Mesenchymal stem cell (in vitro differentiated cells and primary cell): ENCODE measurements at regions not wholly inside any gene's neighbourhood (a gene's known extent, or its start where the extent isn't known, plus 50 kb on each side); places are given as distances from the start of the nearest gene placed in this dataset.
A peak's percentile ranks its signal among the peaks of the same experiment; 100 is the strongest.

Experiments used
- DNase-seq: peaks from one replicate; pipeline ENCODE4 v3.0.0-alpha.2; 2013
- H2AFZ ChIP-seq: one replicate; pipeline ENCODE4 v1.6.1; 2013; ENCODE audit warnings: low read depth, mild to moderate bottlenecking, control low read depth, inconsistent platforms, low read length, moderate library complexity
- H2AK5ac ChIP-seq: 2 replicates; pipeline ENCODE4 v1.6.1; 2013; ENCODE audit warnings: low read length, moderate library complexity, mild to moderate bottlenecking, inconsistent platforms; ENCODE audit not compliant: severe bottlenecking
- H2BK120ac ChIP-seq: one replicate; pipeline ENCODE4 v1.6.1; 2013; ENCODE audit warnings: low read depth, mild to moderate bottlenecking, inconsistent platforms, low read length, moderate library complexity
- H2BK12ac ChIP-seq, 2 experiments: one replicate each; pipeline ENCODE4 v1.6.1; 2013; ENCODE audit warnings: inconsistent platforms in 2 of 2, low read length in 2 of 2, mild to moderate bottlenecking in 2 of 2, moderate library complexity in 2 of 2, control low read depth in 1 of 2
- H2BK15ac ChIP-seq: one replicate; pipeline ENCODE4 v1.6.1; 2013; ENCODE audit warnings: mild to moderate bottlenecking, low read depth, inconsistent platforms; ENCODE audit not compliant: poor library complexity, severe bottlenecking
- H2BK5ac ChIP-seq: 2 replicates; pipeline ENCODE4 v1.6.1; 2013; ENCODE audit warnings: low read depth, mild to moderate bottlenecking, low read length, control low read depth, inconsistent platforms; ENCODE audit not compliant: poor library complexity, severe bottlenecking
- H3K14ac ChIP-seq, 2 experiments: one replicate each; pipeline ENCODE4 v1.6.1; 2013; ENCODE audit warnings: inconsistent platforms in 2 of 2, low read length in 2 of 2, control low read depth in 1 of 2, mild to moderate bottlenecking in 1 of 2, moderate library complexity in 1 of 2
- H3K18ac ChIP-seq, 2 experiments: one replicate each; pipeline ENCODE4 v1.6.1; 2013; ENCODE audit warnings: inconsistent platforms in 2 of 2, low read length in 2 of 2, control low read depth in 1 of 2, low read depth in 1 of 2, mild to moderate bottlenecking in 1 of 2
- H3K23ac ChIP-seq, 2 experiments: one replicate each; pipeline ENCODE4 v1.6.1; 2013; ENCODE audit warnings: inconsistent platforms in 2 of 2, low read length in 2 of 2, mild to moderate bottlenecking in 2 of 2, moderate library complexity in 2 of 2, control low read depth in 1 of 2
- H3K27ac ChIP-seq: 2 replicates; pipeline ENCODE4 v1.5.1; 2013; ENCODE audit warnings: mild to moderate bottlenecking, moderate library complexity, low read length, control low read depth, inconsistent platforms; ENCODE audit not compliant: poor library complexity, severe bottlenecking
- H3K27me3 ChIP-seq, 2 experiments: 2 replicates each; pipeline versions ENCODE4 v1.6.1 to v1.7.0; 2013; ENCODE audit warnings: low read length in 2 of 2, mild to moderate bottlenecking in 2 of 2, moderate library complexity in 2 of 2, control low read depth in 1 of 2, inconsistent platforms in 1 of 2; ENCODE audit not compliant: control insufficient read depth in 1 of 2, insufficient read depth in 1 of 2
- H3K36me3 ChIP-seq, 2 experiments: 2 replicates each; pipeline versions ENCODE4 v1.6.1 to v1.7.0; 2013; ENCODE audit warnings: low read length in 2 of 2, control low read depth in 1 of 2, inconsistent platforms in 1 of 2, low read depth in 1 of 2, mild to moderate bottlenecking in 1 of 2; ENCODE audit not compliant: insufficient read depth in 2 of 2, control insufficient read depth in 1 of 2
- H3K4ac ChIP-seq, 2 experiments: one replicate each; pipeline ENCODE4 v1.6.1; 2013; ENCODE audit warnings: inconsistent platforms in 2 of 2, low read length in 2 of 2, mild to moderate bottlenecking in 2 of 2, moderate library complexity in 2 of 2, control low read depth in 1 of 2, low read depth in 1 of 2
- H3K4me1 ChIP-seq: 2 replicates; pipeline ENCODE4 v1.6.1; 2013; ENCODE audit warnings: low read depth, low read length, control low read depth; ENCODE audit not compliant: control insufficient read depth, insufficient read depth
- H3K4me2 ChIP-seq: 2 replicates; pipeline ENCODE4 v1.6.1; 2013; ENCODE audit warnings: low read length, mild to moderate bottlenecking, inconsistent platforms; ENCODE audit not compliant: poor library complexity, severe bottlenecking
- H3K4me3 ChIP-seq, 2 experiments: 2 replicates each; pipeline versions ENCODE4 v1.5.1 to v1.7.0; 2013; ENCODE audit warnings: low read length in 2 of 2, mild to moderate bottlenecking in 2 of 2, control low read depth in 1 of 2, low read depth in 1 of 2; ENCODE audit not compliant: insufficient read depth in 1 of 2
- H3K79me1 ChIP-seq: replicated peaks from 2 replicates; pipeline ENCODE4 v1.6.1; 2013; ENCODE audit warnings: mild to moderate bottlenecking, control low read depth, low read length, inconsistent platforms; ENCODE audit not compliant: poor library complexity, severe bottlenecking
- H3K9ac ChIP-seq: 2 replicates; pipeline ENCODE4 v1.7.0; 2013; ENCODE audit warnings: mild to moderate bottlenecking, low read length, moderate library complexity
- H3K9me3 ChIP-seq: 2 replicates; pipeline ENCODE4 v1.7.0; 2013; ENCODE audit warnings: mild to moderate bottlenecking, low read length; ENCODE audit not compliant: control insufficient read depth
- H4K8ac ChIP-seq: one replicate; pipeline ENCODE4 v1.6.1; 2013; ENCODE audit warnings: inconsistent platforms, mild to moderate bottlenecking, low read length, moderate library complexity
- H4K91ac ChIP-seq: one replicate; pipeline ENCODE4 v1.6.1; 2013; ENCODE audit warnings: mild to moderate bottlenecking, low read length, inconsistent platforms
- WGBS: methylation state at CpG from one replicate; pipeline ENCODE4 v1.1.7; 2013; ENCODE audit warnings: mixed read lengths; 5-methylcytosine and 5-hydroxymethylcytosine counted together

DNA sequence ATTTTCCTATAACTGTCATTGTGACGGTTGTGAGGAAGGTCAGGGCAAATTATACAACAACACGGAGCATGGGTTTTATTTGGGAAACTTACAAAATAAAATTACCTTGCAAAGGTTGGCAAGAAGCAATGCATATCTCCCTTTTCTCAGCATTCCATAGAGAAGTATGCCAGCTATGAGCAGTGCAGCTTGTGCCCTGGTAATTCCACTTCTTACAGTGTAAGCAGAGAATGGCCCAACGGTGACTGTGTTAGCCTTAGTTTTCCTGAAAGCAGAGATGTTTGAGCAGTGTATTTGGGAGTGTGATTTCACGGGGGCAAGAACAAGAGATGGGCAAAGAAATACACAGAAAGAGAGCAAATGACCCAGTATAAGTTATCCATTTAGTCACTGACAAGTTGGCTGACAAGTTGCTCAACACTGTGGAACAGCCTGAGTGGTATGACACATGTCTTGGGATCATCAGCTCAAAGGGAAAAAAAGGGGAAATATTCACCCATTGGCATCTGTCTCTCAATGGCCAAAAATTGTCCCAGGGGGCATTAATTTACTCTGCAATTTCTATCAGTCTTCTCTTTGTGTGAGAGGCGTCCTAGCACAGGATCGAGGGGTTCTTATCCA lies 210.9 kb upstream of the NRIP1 start:
- WGBS = 92% methylated on average over 6 of the region's 6 CpGs
- Histone ChIP-seq H3K4me3 (no peak overlapping the region), H3K4ac (no peak overlapping the region), H3K4me2 (no peak overlapping the region), H3K23ac (no peak overlapping the region), H3K9ac (no peak overlapping the region), H4K91ac (no peak overlapping the region), H2AK5ac (no peak overlapping the region), H2BK5ac (no peak overlapping the region), H2AFZ (no peak overlapping the region), H3K4me1 (no peaks in the 10 kb centered on the region), H3K36me3 (no peaks in the 10 kb centered on the region), H4K8ac (no peak overlapping the region), H3K27ac (no peak overlapping the region), H3K27me3 (no peaks in the 10 kb centered on the region), H2BK120ac (no peak overlapping the region), H2BK15ac (no peak overlapping the region), H3K18ac (no peak overlapping the region), H2BK12ac (no peak overlapping the region), H3K79me1 (no peaks in the 10 kb centered on the region), H3K14ac (no peak overlapping the region), H3K9me3 (no peaks in the 10 kb centered on the region)
- no peak for DNase-seq

GRCh38 chr21:15276243-15276642 lies 211.4 kb upstream of the NRIP1 start:
- Histone ChIP-seq H4K8ac (no peak overlapping the region), H2BK5ac (no peak overlapping the region)
- 91% methylated on average over 2 of the region's 2 CpGs for WGBS

GRCh38 chr21:15277466-15277865 lies 212.7 kb upstream of the NRIP1 start:
- Histone ChIP-seq H3K27me3 (no peaks in the 10 kb centered on the region), H4K8ac (no peak overlapping the region), H2BK120ac (no peak overlapping the region), H3K9ac (no peak overlapping the region), H3K4me1 (no peaks in the 10 kb centered on the region), H3K36me3 (no peaks in the 10 kb centered on the region), H2BK15ac (no peak overlapping the region), H2BK5ac (no peak overlapping the region), H2AK5ac (no peak overlapping the region), H3K4me2 (no peak overlapping the region), H3K4ac (no peak overlapping the region), H3K4me3 (no peak overlapping the region), H3K18ac (no peak overlapping the region), H3K9me3 (no peaks in the 10 kb centered on the region), H4K91ac (no peak overlapping the region), H3K79me1 (no peaks in the 10 kb centered on the region), H3K27ac (no peak overlapping the region), H2AFZ (no peak overlapping the region), H3K23ac (no peak overlapping the region), H2BK12ac (no peak overlapping the region), H3K14ac (no peak overlapping the region)
- no peak for DNase-seq

More at GRCh38 chr21:15276243-15276642, 211.4 kb upstream of the NRIP1 start:
- no peak overlapping the region for H2AFZ ChIP-seq
- no peak overlapping the region for H2BK120ac ChIP-seq
- no peak overlapping the region for H3K4me2 ChIP-seq
- H3K14ac ChIP-seq = no peak overlapping the region
- no peak overlapping the region for H3K9ac ChIP-seq
- no peak overlapping the region for H3K23ac ChIP-seq
- no peak overlapping the region for H2BK12ac ChIP-seq
- H3K79me1 ChIP-seq = no peaks in the 10 kb centered on the region
- H3K4ac ChIP-seq = no peak overlapping the region
- no peaks in the 10 kb centered on the region for H3K9me3 ChIP-seq
- no peaks in the 10 kb centered on the region for H3K36me3 ChIP-seq
- no peak overlapping the region for H3K18ac ChIP-seq
- H2BK15ac ChIP-seq = no peak overlapping the region
- DNase-seq = no peak
- H3K27ac ChIP-seq = no peak overlapping the region
- H3K4me3 ChIP-seq = no peak overlapping the region
- no peak overlapping the region for H4K91ac ChIP-seq
- H3K4me1 ChIP-seq = no peaks in the 10 kb centered on the region
- H2AK5ac ChIP-seq = no peak overlapping the region
- no peaks in the 10 kb centered on the region for H3K27me3 ChIP-seq

- H2AK5ac ChIP-seq = no peak overlapping the region
- no peak overlapping the region for H4K8ac ChIP-seq
- no peak overlapping the region for H2BK5ac ChIP-seq
- no peak overlapping the region for H2BK12ac ChIP-seq
- peak overlapping the region; percentile 40 for H3K9ac ChIP-seq
- no peak overlapping the region for H3K27ac ChIP-seq
- H3K4me3 ChIP-seq = no peak overlapping the region
- H2BK120ac ChIP-seq = no peak overlapping the region
- no peaks in the 10 kb centered on the region for H3K27me3 ChIP-seq
- no peak overlapping the region for H3K18ac ChIP-seq
- H2AFZ ChIP-seq = no peak overlapping the region
- H4K91ac ChIP-seq = no peak overlapping the region
- H2BK15ac ChIP-seq = no peak overlapping the region
- DNase-seq = no peak
- no peak overlapping the region for H3K4ac ChIP-seq
- 92% methylated on average over 5 of the region's 5 CpGs for WGBS
- no peaks in the 10 kb centered on the region for H3K9me3 ChIP-seq
- H3K4me1 ChIP-seq = no peaks in the 10 kb centered on the region
- no peaks in the 10 kb centered on the region for H3K36me3 ChIP-seq
- no peak overlapping the region for H3K14ac ChIP-seq
- no peak overlapping the region for H3K4me2 ChIP-seq
- no peak overlapping the region for H3K23ac ChIP-seq
- H3K79me1 ChIP-seq = no peaks in the 10 kb centered on the region
These were observed 213.5 kb upstream of the NRIP1 start for GRCh38 chr21:15278279-15278678.
